GM12891 (cell line): ENCODE measurements at regions not wholly inside any gene's neighbourhood (a gene's known extent, or its start where the extent isn't known, plus 50 kb on each side); places are given as distances from the start of the nearest gene placed in this dataset.

ENCODE experiments used
- POLR2A ChIP-seq: IDR thresholded peaks from 2 replicates; pipeline ENCODE4 v1.6.1; 2011; ENCODE audit warnings: low read depth, low read length, control low read depth
- POLR2AphosphoS5 ChIP-seq: IDR thresholded peaks from 2 replicates; pipeline ENCODE4 v1.6.1; 2011; ENCODE audit warnings: low read depth, low read length, control low read depth
- SPI1 ChIP-seq: IDR thresholded peaks from 2 replicates; pipeline ENCODE4 v1.6.1; 2011; ENCODE audit warnings: low read depth, low read length, control low read depth
- TAF1 ChIP-seq: IDR thresholded peaks from 2 replicates; pipeline ENCODE4 v1.6.1; 2011; ENCODE audit warnings: low read depth, low read length, control low read depth

DNA sequence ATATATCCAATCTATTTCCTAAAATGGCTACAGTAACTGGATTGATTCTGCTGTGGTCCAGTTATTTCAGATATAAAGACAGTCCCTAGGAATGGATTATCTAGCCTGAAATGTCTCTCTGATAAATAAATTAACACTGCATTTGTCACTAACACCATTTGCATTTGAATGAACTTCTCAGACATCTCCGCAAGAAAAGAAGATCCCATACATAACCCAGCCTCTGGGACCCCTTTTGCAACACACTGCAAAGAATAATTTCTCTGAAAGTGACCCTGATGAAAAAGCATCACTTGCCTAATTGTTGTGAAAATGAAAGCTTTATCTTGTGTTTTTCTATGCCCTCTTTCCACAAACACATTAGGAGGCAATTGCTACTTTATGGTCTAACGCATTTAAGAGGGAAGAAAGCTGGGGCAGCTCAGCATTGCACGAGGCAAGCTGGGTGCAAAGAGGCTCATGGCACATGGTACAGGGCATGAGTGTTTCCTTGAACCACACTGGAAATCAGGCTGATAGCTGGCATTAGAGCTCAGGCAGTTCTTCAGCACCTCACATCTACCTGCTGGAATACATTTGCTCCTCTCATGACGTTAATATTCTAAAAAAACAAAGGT is 379.9 kb downstream of the IRS2 start:
- TF ChIP-seq POLR2A (no peak), POLR2AphosphoS5 (no peak), SPI1 (no peak), TAF1 (no peak)
